GM12878 (cell line): ENCODE measurements at regions not wholly inside any gene's neighbourhood (a gene's known extent, or its start where the extent isn't known, plus 50 kb on each side); places are given as distances from the start of the nearest gene placed in this dataset.

Experiments used
- ATAC-seq: fragments of 200-7000 bp; cut with Tn5 transposase; 3 replicates; pipeline ENCODE4 v1.9.1; 2020; ENCODE audit warnings: mild to moderate bottlenecking, moderate library complexity
- BruUV-seq: library from RNA; stranded (reverse); fragments of 400-500 nt; replicated peaks from 2 replicates; lab custom pipeline; 2021; lab: Mats Ljungman, UMichigan
- CTCF ChIA-PET: fragments of 300-600 bp; sonication (Branson Sonifier 250); formaldehyde crosslinking; extraction: SDS; loops from one replicate; lab custom pipeline; 2021; ENCODE audit warnings: inconsistent platforms; lab: Yijun Ruan, JAX
- POLR2A ChIA-PET: fragments of 350-600 bp; formaldehyde crosslinking; extraction: SDS; loops from one replicate; lab custom pipeline; 2021; ENCODE audit warnings: inconsistent platforms; lab: Charles Lee
- RAD21 ChIA-PET: fragments of 300-600 bp; sonication (Branson Sonifier 250); formaldehyde crosslinking; loops from one replicate; lab custom pipeline; 2023; ENCODE audit warnings: antibody characterized with exemption; ENCODE audit not compliant: unreplicated experiment; lab: Charles Lee
- SMC1A ChIA-PET: fragments of 300-600 bp; sonication (Branson Sonifier 250); formaldehyde crosslinking; loops from one replicate; lab custom pipeline; 2023; ENCODE audit not compliant: unreplicated experiment, uncharacterized antibody; lab: Charles Lee
- DNase-seq: peaks from one replicate; pipeline ENCODE4 v3.0.0-alpha.2; 2011; ENCODE audit warnings: low read depth, low spot score
- FAIRE-seq: peaks from 3 replicates; lab custom pipeline; 2011; peaks lifted over from hg19 to GRCh38; lab: Jason Lieb, UNC
- H2AFZ ChIP-seq: 2 replicates; pipeline ENCODE4 v1.6.0; 2011; ENCODE audit warnings: low read depth, low read length, control low read depth; ENCODE audit not compliant: control insufficient read depth
- H3K27ac ChIP-seq: 2 replicates; pipeline ENCODE4 v1.5.1; 2011; ENCODE audit warnings: control low read depth; ENCODE audit not compliant: control insufficient read depth, insufficient read depth
- H3K27me3 ChIP-seq, 2 experiments: replicated peaks in 1 of 2; 2 replicates each; pipeline versions ENCODE4 v1.6.0 to v1.6.1; 2011; ENCODE audit warnings: low read length in 1 of 2; ENCODE audit not compliant: control insufficient read depth in 2 of 2, insufficient read depth in 2 of 2
- H3K36me3 ChIP-seq, 2 experiments: 2 replicates each; pipeline ENCODE4 v1.5.1; 2011; ENCODE audit warnings: low read length in 1 of 2; ENCODE audit not compliant: control insufficient read depth in 2 of 2, insufficient read depth in 2 of 2
- H3K4me1 ChIP-seq: 2 replicates; pipeline ENCODE4 v1.6.1; 2011; ENCODE audit warnings: mild to moderate bottlenecking, low read length, moderate library complexity, mixed read lengths; ENCODE audit not compliant: control insufficient read depth, insufficient read depth
- H3K4me2 ChIP-seq: 2 replicates; pipeline ENCODE4 v1.6.0; 2011; ENCODE audit warnings: control low read depth; ENCODE audit not compliant: control insufficient read depth, insufficient read depth
- H3K4me3 ChIP-seq: fragments of 200-600 bp; sonication (generic); 2 replicates; pipeline ENCODE4 v1.5.1; 2016
- H3K79me2 ChIP-seq: 2 replicates; pipeline ENCODE4 v1.6.0; 2011; ENCODE audit warnings: low read length; ENCODE audit not compliant: control insufficient read depth, insufficient read depth
- H3K9ac ChIP-seq: 2 replicates; pipeline ENCODE4 v1.8.0; 2011; ENCODE audit warnings: low read length, control low read depth, mixed read lengths; ENCODE audit not compliant: control insufficient read depth, insufficient read depth
- H3K9me3 ChIP-seq: replicated peaks from 3 replicates; pipeline ENCODE4 v1.5.1; 2011; ENCODE audit warnings: mild to moderate bottlenecking, low read length; ENCODE audit not compliant: control insufficient read depth, insufficient read depth
- H4K20me1 ChIP-seq: 2 replicates; pipeline ENCODE4 v1.6.0; 2011; ENCODE audit not compliant: control insufficient read depth, insufficient read depth
- CREM ChIP-seq: IDR thresholded peaks from 2 replicates; pipeline ENCODE4 v1.6.1; 2014; ENCODE audit warnings: antibody characterized with exemption, low read depth
- EGR1 ChIP-seq, 2 experiments: IDR thresholded peaks; 1 replicate in 1 of 2; 2 replicates in 1 of 2; pipeline ENCODE4 v1.6.1; 2011 to 2012; ENCODE audit warnings: low read depth in 2 of 2, low read length in 2 of 2, borderline replicate concordance in 1 of 2, mild to moderate bottlenecking in 1 of 2, moderate library complexity in 1 of 2
- KDM1A ChIP-seq: fragments of 200-600 bp; sonication (generic); IDR thresholded peaks from 2 replicates; pipeline ENCODE4 v1.6.1; 2016; ENCODE audit warnings: borderline replicate concordance
- MXI1 ChIP-seq: fragments of 150-350 bp; IDR thresholded peaks from 2 replicates; pipeline ENCODE4 v1.6.1; 2011; ENCODE audit warnings: low read depth, mild to moderate bottlenecking, inconsistent platforms, low read length, improper control_type of control experiment
- NFYB ChIP-seq: IDR thresholded peaks from 2 replicates; pipeline ENCODE4 v1.6.1; 2011; ENCODE audit warnings: low read depth, mild to moderate bottlenecking, low read length, improper control_type of control experiment, moderate library complexity; ENCODE audit not compliant: insufficient read depth
- RB1 ChIP-seq: fragments of 450-650 bp; formaldehyde crosslinking; IDR thresholded peaks from 2 replicates; pipeline ENCODE4 v1.6.1; 2017; ENCODE audit warnings: mild to moderate bottlenecking, borderline replicate concordance
- SIN3A ChIP-seq: IDR thresholded peaks from 2 replicates; pipeline ENCODE4 v1.6.1; 2012; ENCODE audit warnings: low read depth, low read length, improper control_type of control experiment
- TCF3 ChIP-seq: IDR thresholded peaks from 2 replicates; pipeline ENCODE4 v1.6.1; 2012; ENCODE audit warnings: low read depth, mild to moderate bottlenecking, low read length, borderline replicate concordance; ENCODE audit not compliant: insufficient read depth
- WRNIP1 ChIP-seq: IDR thresholded peaks from 2 replicates; pipeline ENCODE4 v1.6.1; 2011; ENCODE audit warnings: low read depth, low read length, improper control_type of control experiment, borderline replicate concordance
- ZNF274 ChIP-seq: IDR thresholded peaks from one replicate; pipeline ENCODE4 v1.8.0; 2011; ENCODE audit not compliant: insufficient read length, insufficient read depth
- whole genome bisulfite sequencing: methylation state at CpG from one replicate; pipeline ENCODE4 v1.1.6; 2016; ENCODE audit warnings: low lambda C conversion rate; ENCODE audit not compliant: insufficient replicate concordance, insufficient coverage; ENCODE audit errors: missing lambda C conversion rate; 5-methylcytosine and 5-hydroxymethylcytosine counted together
- in situ Hi-C: fragments of 300-500 bp; cut with MboI; formaldehyde crosslinking; loops from 9 replicates; pipeline ENCODE4 v1.14.3; 2018; ENCODE audit warnings: mixed read lengths
- intact Hi-C: fragments of 100-400 bp; cut with micrococcal nuclease; formaldehyde crosslinking; loops from one replicate; pipeline ENCODE4 v1.14.2; 2022; ENCODE audit not compliant: unreplicated experiment
- TF ChIP-seq, protein P1 (sequence below): fragments of 450-650 bp; IDR thresholded peaks from 2 replicates; pipeline ENCODE4 v1.6.1; 2017; ENCODE audit warnings: antibody characterized with exemption, mild to moderate bottlenecking, moderate library complexity
- TF ChIP-seq, protein P2 (sequence below): IDR thresholded peaks from 2 replicates; pipeline ENCODE4 v1.6.1; 2011; ENCODE audit warnings: borderline replicate concordance, low read depth, mild to moderate bottlenecking, moderate library complexity, mixed read lengths, low read length; ENCODE audit not compliant: insufficient read depth; ENCODE audit errors: extremely low read length
- TF ChIP-seq, protein P3 (sequence below): fragments of 450-650 bp; formaldehyde crosslinking; IDR thresholded peaks from 2 replicates; pipeline ENCODE4 v1.4.0; 2022; ENCODE audit warnings: mild to moderate bottlenecking, moderate library complexity

DNA sequence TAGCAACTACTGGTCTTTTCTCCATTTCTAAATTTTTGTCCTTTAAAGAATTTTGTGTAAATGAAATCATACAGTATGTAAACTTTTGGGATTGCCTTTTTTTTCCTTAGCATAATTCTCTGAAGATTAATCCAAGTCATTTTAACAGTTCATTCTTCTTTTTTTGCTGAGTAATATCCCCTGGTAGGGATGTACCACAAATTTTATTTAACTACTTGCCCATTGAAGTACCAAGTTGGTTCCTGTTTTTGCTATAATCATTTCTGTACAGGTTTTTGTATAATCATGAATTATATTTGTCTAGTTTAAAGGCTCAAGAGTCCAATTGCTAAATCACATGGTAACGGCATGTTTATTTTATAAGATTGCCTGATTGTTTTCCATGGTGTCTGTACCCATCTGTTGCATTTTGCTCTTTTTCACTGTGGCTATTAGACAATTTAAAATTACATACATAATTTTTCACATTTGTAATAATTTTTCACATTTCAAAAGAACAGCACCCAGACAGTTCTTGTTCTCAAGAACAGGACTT is 891.1 kb downstream of the USP25 start:
- Histone ChIP-seq H3K36me3 (no peaks in the 10 kb centered on the region), H3K4me3 (no peak overlapping the region), H3K27ac (no peak overlapping the region), H3K27me3 (no peaks in the 10 kb centered on the region)
- ChIA-PET POLR2A (no interaction called here), SMC1A (no interaction called here), CTCF (no interaction called here), RAD21 (no interaction called here)
- in situ Hi-C loops (no loop called here), intact Hi-C loops (no loop called here)
- TF ChIP-seq CREM: no peak
- TF ChIP-seq, protein P1, sequence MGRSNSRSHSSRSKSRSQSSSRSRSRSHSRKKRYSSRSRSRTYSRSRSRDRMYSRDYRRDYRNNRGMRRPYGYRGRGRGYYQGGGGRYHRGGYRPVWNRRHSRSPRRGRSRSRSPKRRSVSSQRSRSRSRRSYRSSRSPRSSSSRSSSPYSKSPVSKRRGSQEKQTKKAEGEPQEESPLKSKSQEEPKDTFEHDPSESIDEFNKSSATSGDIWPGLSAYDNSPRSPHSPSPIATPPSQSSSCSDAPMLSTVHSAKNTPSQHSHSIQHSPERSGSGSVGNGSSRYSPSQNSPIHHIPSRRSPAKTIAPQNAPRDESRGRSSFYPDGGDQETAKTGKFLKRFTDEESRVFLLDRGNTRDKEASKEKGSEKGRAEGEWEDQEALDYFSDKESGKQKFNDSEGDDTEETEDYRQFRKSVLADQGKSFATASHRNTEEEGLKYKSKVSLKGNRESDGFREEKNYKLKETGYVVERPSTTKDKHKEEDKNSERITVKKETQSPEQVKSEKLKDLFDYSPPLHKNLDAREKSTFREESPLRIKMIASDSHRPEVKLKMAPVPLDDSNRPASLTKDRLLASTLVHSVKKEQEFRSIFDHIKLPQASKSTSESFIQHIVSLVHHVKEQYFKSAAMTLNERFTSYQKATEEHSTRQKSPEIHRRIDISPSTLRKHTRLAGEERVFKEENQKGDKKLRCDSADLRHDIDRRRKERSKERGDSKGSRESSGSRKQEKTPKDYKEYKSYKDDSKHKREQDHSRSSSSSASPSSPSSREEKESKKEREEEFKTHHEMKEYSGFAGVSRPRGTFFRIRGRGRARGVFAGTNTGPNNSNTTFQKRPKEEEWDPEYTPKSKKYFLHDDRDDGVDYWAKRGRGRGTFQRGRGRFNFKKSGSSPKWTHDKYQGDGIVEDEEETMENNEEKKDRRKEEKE: no peak
- TF ChIP-seq, protein P2, sequence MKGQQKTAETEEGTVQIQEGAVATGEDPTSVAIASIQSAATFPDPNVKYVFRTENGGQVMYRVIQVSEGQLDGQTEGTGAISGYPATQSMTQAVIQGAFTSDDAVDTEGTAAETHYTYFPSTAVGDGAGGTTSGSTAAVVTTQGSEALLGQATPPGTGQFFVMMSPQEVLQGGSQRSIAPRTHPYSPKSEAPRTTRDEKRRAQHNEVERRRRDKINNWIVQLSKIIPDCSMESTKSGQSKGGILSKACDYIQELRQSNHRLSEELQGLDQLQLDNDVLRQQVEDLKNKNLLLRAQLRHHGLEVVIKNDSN: no peak
- TF ChIP-seq EGR1 (IDR thresholded peaks at IDR 0.05; ENCODE audit: borderline replicate concordance in 1 of 2, low read depth in 2 of 2, low read length in 2 of 2): no peak
- no peak for TF ChIP-seq ZNF274
- no peak for TF ChIP-seq WRNIP1
- no peak for TF ChIP-seq KDM1A
- TF ChIP-seq RB1: no peak
- no peak for TF ChIP-seq SIN3A
- TF ChIP-seq MXI1: no peak
- TF ChIP-seq NFYB: no peak
- TF ChIP-seq, protein P3, sequence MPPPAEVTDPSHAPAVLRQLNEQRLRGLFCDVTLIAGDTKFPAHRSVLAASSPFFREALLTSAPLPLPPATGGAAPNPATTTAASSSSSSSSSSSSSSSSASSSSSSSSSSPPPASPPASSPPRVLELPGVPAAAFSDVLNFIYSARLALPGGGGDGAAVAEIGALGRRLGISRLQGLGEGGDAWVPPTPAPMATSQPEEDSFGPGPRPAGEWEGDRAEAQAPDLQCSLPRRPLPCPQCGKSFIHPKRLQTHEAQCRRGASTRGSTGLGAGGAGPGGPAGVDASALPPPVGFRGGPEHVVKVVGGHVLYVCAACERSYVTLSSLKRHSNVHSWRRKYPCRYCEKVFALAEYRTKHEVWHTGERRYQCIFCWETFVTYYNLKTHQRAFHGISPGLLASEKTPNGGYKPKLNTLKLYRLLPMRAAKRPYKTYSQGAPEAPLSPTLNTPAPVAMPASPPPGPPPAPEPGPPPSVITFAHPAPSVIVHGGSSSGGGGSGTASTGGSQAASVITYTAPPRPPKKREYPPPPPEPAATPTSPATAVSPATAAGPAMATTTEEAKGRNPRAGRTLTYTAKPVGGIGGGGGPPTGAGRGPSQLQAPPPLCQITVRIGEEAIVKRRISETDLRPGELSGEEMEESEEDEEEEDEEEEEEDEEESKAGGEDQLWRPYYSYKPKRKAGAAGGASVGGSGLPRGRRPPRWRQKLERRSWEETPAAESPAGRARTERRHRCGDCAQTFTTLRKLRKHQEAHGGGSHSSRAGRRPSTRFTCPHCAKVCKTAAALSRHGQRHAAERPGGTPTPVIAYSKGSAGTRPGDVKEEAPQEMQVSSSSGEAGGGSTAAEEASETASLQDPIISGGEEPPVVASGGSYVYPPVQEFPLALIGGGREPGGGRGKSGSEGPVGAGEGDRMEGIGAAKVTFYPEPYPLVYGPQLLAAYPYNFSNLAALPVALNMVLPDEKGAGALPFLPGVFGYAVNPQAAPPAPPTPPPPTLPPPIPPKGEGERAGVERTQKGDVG (CRISPR knock-in tag): no peak
- TF ChIP-seq TCF3: no peak
- TF ChIP-seq, all 136 proteins: peak for 0
- Histone ChIP-seq H3K9me3 (no peaks in the 10 kb centered on the region), H3K4me1 (no peaks in the 10 kb centered on the region), H3K79me2 (no peaks in the 10 kb centered on the region), H2AFZ (no peak overlapping the region), H3K9ac (no peak overlapping the region), H3K4me2 (no peak overlapping the region), H4K20me1 (no peaks in the 10 kb centered on the region)
- DNase-seq: no peak
- no peak for ATAC-seq
- no peak for FAIRE-seq
- no TSS peak for BruUV-seq
- 0% methylated on average over 1 of the region's 1 CpG for WGBS
